GM06990 (cell line): ENCODE measurements at regions not wholly inside any gene's neighbourhood (a gene's known extent, or its start where the extent isn't known, plus 50 kb on each side); places are given as distances from the start of the nearest gene placed in this dataset.
"Not testable (repeated sequence)": the region's sequence is repeated elsewhere in the genome, so short reads cannot be mapped to it uniquely, and the experiment has no call there.

Experiments used
- DNase-seq: peaks from one replicate; pipeline ENCODE4 v3.0.0-alpha.2; 2011; ENCODE audit not compliant: insufficient read length; ENCODE audit errors: extremely low read depth
- H3K27me3 ChIP-seq: replicated peaks from 2 replicates; pipeline ENCODE4 v1.6.0; 2011; ENCODE audit warnings: low read length; ENCODE audit not compliant: control insufficient read depth, insufficient read depth
- H3K36me3 ChIP-seq: 2 replicates; pipeline ENCODE4 v1.5.1; 2011; ENCODE audit warnings: low read length; ENCODE audit not compliant: control insufficient read depth, insufficient read depth
- H3K4me3 ChIP-seq: replicated peaks from 2 replicates; pipeline ENCODE4 v1.5.1; 2011; ENCODE audit warnings: low read depth, mild to moderate bottlenecking, control low read depth, low read length
- TF ChIP-seq, protein P1 (sequence below): IDR thresholded peaks from 2 replicates; pipeline ENCODE4 v1.5.1; 2011; ENCODE audit warnings: low read length, control low read depth, mild to moderate bottlenecking, inconsistent platforms; ENCODE audit not compliant: insufficient read depth, poor library complexity, severe bottlenecking

DNA sequence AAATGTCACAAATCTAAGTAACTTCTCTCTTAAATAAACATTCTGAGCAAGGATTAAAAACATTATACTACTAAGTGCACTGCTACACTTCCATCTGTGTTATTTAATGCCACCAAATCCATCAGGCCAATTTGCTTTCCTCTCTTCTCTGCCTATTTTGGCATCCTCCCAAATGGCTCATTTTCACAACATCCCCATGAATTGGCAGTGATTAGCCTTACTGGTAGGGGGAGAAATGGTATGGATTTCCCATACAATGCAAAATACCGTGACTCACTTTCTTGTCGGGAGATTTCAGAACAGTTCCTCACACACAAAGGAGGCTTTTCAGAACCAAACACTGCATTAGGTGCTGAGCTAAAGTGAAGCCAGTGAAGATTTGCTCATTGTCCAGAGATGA, 195.7 kb downstream of the MIS18A start:
- Histone ChIP-seq H3K27me3 (no peaks in the 10 kb centered on the region), H3K36me3 (no peaks in the 10 kb centered on the region), H3K4me3 (no peak overlapping the region)
- TF ChIP-seq, protein P1, sequence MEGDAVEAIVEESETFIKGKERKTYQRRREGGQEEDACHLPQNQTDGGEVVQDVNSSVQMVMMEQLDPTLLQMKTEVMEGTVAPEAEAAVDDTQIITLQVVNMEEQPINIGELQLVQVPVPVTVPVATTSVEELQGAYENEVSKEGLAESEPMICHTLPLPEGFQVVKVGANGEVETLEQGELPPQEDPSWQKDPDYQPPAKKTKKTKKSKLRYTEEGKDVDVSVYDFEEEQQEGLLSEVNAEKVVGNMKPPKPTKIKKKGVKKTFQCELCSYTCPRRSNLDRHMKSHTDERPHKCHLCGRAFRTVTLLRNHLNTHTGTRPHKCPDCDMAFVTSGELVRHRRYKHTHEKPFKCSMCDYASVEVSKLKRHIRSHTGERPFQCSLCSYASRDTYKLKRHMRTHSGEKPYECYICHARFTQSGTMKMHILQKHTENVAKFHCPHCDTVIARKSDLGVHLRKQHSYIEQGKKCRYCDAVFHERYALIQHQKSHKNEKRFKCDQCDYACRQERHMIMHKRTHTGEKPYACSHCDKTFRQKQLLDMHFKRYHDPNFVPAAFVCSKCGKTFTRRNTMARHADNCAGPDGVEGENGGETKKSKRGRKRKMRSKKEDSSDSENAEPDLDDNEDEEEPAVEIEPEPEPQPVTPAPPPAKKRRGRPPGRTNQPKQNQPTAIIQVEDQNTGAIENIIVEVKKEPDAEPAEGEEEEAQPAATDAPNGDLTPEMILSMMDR = no peak
- DNase-seq = no peak

DNA sequence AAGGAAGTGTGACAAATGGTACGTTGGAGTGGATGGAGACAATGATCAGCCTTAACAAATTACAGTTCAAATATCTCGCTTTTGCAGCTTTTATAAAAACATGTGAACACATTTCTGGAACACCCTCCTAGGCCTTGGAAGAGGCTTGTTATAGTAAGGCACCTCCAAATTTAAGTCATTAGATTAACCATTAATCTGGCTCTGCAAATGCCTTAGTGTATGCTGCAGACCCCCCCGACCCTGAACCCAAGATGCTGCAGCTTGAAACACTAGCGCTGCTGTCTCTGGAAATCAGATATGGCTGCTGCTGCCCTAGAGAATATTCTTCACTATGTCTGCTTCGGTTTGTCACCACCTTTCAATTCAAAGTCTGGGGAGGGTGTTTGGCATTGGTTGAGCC, 196.4 kb downstream of the MIS18A start:
- no peak for DNase-seq
- Histone ChIP-seq H3K36me3 (no peaks in the 10 kb centered on the region), H3K4me3 (no peak overlapping the region), H3K27me3 (no peaks in the 10 kb centered on the region)
- TF ChIP-seq, protein P1 = no peak

DNA sequence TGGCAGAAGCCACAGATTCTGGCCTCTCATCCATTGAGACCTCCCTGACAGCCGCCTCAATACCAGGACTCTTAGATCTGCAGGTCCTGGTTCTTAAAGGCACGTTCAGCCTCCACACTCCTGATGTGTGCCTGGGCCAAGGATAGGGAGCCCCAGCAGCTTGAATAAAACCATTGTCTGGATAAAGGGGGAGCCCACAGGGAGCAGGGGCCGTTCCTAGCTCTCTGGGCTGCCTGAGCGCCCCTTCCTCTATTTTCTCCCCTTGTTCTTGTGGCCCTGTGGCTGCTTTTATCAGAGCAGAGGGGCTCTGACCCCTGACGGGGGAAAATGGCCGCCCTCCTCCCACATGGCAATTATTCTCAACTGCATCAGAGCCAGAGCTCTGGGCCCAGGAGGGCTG, 200.8 kb downstream of the HUNK start:
- H3K36me3 ChIP-seq = no peaks in the 10 kb centered on the region
- TF ChIP-seq, protein P1 = no peak
- no peak for DNase-seq
- no peak overlapping the region for H3K4me3 ChIP-seq
- H3K27me3 ChIP-seq = no peaks in the 10 kb centered on the region

DNA sequence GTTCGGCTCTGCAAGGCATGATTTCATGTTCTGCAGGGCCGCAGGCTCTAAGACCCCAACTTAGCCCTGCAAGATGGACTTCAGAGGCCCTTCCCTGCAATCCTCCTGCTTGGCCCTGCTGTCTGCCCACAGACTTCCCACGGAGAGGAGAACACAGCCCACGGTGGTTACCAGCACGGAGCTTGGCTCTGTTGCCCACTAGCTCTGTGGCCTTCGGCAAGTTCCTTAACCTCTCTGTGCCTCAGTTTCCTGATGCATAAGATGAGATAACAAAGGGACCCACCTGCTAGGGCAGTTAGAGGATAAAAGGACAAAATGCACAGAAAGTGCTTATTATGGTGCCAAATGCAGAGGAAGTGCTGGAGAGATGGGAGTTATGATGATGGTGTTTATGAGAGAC, 200.4 kb downstream of the HUNK start:
- no peaks in the 10 kb centered on the region for H3K27me3 ChIP-seq
- TF ChIP-seq, protein P1 = no peak
- DNase-seq = no peak
- no peak overlapping the region for H3K4me3 ChIP-seq
- H3K36me3 ChIP-seq = no peaks in the 10 kb centered on the region

DNA sequence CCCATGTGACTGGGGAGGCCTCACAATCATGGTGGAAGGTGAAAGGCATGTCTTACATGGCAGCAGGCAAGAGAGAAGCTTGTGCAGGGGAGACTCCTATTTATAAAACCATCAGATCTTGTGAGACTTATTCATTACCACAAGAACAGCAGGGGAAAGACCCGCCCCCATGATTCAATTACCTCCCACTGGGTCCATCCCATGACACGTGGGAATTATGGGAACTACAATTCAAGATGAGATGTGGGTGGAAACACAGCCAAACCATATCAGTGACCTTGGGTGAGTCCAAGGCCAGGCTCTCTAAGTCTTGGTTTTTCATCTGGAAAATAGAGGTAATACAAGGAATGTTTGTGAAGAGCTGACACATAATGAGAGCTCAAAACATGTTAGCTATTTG, 198.8 kb downstream of the HUNK start:
- not testable (repeated sequence) for DNase-seq, H3K36me3 ChIP-seq, H3K27me3 ChIP-seq, H3K4me3 ChIP-seq

DNA sequence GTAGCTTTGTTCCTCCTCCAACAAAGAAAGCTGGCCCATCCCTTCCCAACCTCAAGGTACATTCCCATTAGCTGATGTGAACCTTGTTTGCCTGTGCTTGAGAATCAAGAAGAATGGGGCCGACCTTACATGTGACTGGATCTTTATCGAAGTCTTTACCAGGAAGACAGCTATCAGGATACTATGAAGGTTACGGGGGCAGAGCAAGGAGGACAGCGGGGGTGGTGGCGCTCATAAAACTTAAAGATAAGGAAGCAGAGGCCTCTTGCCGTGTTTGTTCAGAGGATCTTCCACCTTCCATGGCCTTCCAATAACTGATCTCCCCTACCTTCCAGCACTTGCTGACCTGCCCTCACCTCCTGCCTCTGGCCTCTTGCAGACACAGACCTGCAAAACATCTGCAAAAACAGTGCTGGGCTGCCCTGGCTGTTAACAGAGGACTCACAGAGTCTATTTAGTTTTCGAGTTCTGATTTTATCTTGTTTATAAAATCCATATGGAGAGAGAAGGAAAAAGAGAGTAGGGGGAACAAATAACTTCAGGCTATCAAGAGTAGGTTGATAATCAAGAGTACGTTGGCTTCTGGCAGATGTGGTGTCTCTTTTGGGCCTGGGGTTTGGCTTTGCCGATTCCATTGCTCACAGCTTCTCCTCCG, 198.0 kb downstream of the HUNK start:
- no peaks in the 10 kb centered on the region for H3K36me3 ChIP-seq
- TF ChIP-seq, protein P1 = no peak
- DNase-seq = no peak
- no peaks in the 10 kb centered on the region for H3K27me3 ChIP-seq
- H3K4me3 ChIP-seq = no peak overlapping the region
